Transverse colon (tissue), 3 donors: ENCODE measurements at regions not wholly inside any gene's neighbourhood (a gene's known extent, or its start where the extent isn't known, plus 50 kb on each side); places are given as distances from the start of the nearest gene placed in this dataset.

Experiments
- CTCF ChIP-seq, 5 experiments: fragments of 200-600 bp in 3 of 5; fragments of 450-650 bp in 2 of 5; sonication (generic) in 3 of 5; IDR thresholded peaks; 1 replicate in 2 of 5; 2 replicates in 3 of 5; pipeline ENCODE4 v1.5.1; 2016 to 2017; ENCODE audit warnings: antibody characterized with exemption in 5 of 5, inconsistent platforms in 3 of 5, mild to moderate bottlenecking in 2 of 5, moderate library complexity in 1 of 5
- EP300 ChIP-seq: sonication (generic); formaldehyde crosslinking; IDR thresholded peaks from one replicate; pipeline ENCODE4 v1.6.1; 2017; ENCODE audit warnings: antibody characterized with exemption, low read depth
- POLR2A ChIP-seq: fragments of 450-650 bp; IDR thresholded peaks from one replicate; pipeline ENCODE4 v1.6.1; 2016; ENCODE audit warnings: antibody characterized with exemption, mild to moderate bottlenecking, moderate library complexity

DNA sequence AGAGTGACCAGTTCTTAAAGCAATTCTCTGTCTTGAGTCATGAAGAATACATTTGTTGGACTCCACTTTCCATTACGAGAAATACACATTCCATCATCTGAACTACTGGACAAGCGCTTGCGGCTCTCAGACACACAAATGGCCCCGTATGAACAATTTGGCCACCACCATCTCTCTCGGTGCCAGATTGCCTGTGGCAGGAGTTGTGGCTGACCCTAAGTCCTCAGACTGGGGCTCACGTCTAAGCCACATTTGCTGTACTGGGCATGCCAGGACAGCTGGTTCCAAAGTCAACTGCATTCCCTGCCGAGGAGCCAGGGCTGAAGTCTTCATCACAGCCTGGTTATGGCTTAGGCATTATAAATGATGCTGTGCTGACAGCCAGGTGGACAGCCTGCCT, 227.5 kb downstream of the MIAT start:
- no peak for TF ChIP-seq EP300
- no peak for TF ChIP-seq CTCF (IDR thresholded peaks at IDR 0.05)
- no peak for TF ChIP-seq POLR2A
